ENCODE measurements at regions not wholly inside any gene's neighbourhood (a gene's known extent, or its start where the extent isn't known, plus 50 kb on each side); places are given as distances from the start of the nearest gene placed in this dataset.
"Not testable (repeated sequence)": the region's sequence is repeated elsewhere in the genome, so short reads cannot be mapped to it uniquely, and the experiment has no call there.

DNA sequence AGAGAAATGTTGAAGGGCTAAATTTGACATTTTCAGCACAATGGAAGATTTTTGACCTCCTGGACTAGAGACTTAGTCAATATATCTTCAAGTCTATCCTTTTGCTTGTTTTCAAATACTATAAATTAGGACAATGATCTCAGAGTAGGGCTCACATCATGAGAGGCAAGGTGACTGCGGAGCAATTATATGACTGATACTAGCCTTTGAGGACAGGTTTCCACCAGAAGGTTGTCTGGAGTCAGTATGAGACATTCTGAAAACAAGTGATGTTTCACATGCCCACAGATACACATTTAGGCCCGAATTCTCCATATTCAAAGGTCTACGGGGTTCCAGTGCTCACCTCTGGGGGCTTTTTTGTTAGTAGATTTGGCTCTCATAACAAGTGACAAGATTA lies 142.3 kb upstream of the SAMSN1 start:
- DNase-seq (ENCODE audit: extremely low read depth in 1 of 2, low read depth in 1 of 2): no peak

DNA sequence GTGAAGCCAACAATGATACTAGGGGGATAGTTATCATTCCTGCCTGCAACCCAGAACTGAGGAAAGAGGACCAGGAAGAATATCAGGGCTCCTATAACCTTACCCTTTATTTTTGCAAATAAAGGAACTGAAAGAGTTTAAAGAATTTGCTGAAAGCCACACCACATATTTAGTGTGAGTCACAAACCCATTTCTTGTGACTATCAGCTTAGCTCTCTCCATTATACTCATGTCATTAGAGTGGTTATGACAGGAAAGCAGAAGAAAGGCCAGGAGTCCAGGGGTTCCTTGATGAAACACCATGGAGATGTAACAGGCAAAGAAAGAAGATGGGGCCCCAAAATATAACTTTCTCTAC lies 141.1 kb upstream of the SAMSN1 start:
- no peak for DNase-seq (ENCODE audit: extremely low read depth in 1 of 2, low read depth in 1 of 2)

DNA sequence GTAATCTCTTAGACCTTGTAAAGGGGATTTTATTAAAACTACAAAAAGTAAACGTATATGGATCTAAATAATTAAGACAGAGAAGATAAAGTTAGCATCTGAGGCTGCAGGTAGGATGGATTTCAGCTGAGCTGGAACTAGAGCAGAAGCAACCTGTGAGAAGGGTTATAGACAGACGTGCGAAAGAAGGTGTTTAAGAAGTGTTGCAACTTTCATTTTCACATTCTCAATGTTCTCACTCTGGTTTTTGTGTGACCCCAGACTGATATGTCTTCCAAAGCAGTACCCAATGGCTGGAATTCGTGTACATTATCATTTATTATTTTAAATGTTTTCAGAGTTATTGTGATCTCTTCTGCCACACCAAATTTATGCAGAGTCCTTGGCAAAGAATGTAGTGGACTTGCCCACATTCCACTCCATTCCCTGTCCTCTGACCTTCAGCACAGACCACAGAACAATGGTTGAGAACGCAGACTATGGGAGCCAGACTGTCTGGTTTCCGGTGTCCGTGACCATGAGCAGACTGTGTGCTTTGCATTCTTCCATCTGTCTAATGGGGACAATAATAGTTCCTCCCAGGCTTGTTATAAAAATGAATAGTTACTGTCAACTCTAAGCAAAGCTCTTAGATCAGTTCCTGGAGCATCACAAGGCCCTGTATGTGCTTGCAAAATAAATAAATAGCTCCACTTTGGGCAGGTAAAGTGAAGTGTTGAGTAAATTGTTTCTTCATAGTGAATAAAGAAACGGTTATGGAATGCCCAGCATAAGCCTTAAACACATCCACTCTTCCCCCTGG lies 140.6 kb upstream of the SAMSN1 start:
- DNase-seq (ENCODE audit: extremely low read depth in 1 of 2, low read depth in 1 of 2): no peak

DNA sequence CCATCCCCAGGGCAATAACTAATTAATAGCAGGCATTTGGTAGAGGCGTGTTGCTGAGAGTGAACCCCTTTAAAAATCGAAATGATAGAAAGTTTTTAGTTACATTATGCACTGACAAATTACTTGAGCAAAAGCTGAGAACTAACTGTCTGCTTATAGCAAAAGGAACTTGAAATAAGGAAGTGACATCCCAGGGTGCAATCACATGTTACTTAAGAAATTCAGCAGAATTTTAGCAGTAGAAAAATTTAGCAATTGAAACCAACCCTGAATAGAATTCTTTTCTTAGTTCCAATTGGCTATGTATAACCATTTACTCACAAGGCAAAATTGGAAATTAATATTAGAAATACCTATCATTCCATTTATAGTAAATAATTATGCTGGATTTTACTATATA lies 139.5 kb upstream of the SAMSN1 start:
- DNase-seq (ENCODE audit: extremely low read depth in 1 of 2, low read depth in 1 of 2): no peak

DNA sequence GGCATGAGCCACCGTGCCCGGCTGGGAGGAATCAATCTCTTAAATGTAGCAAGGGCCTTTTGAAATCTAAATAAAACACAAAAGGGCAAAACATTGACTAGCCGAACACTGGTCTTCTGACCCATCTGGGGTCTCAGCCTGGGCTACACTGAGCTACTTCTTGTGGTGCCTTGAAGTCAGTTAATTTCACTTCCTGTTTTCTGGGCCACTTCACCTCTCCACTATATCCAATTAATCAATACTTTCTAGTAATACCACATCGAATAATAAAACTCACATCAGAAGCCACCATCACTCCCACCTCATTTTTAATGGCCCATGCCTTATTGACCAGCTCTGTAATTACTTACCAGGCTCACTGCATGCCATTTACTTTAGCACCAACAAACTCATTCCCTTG lies 138.0 kb upstream of the SAMSN1 start:
- no peak for DNase-seq (ENCODE audit: extremely low read depth in 1 of 2, low read depth in 1 of 2)

DNA sequence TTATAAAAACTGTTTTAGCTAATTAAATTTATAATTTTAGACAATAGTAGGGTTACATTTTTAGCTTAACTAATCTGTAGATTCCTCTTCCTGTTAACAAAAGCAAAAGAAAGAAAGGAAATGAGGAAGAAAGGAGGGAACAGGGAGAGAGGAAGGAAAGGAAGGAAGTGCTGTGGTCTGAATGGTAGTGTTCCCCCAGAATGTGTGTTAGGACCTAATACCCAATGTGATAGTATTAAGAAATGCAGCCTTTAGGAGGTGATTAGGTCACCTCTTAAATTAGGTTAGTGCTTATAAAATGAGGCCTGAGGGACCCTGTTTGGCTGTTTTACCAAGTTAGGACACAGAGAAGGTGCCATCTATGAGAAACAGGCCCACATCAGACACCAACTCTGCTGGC lies 136.9 kb upstream of the SAMSN1 start:
- DNase-seq (ENCODE audit: extremely low read depth in 1 of 2, low read depth in 1 of 2): no peak

DNA sequence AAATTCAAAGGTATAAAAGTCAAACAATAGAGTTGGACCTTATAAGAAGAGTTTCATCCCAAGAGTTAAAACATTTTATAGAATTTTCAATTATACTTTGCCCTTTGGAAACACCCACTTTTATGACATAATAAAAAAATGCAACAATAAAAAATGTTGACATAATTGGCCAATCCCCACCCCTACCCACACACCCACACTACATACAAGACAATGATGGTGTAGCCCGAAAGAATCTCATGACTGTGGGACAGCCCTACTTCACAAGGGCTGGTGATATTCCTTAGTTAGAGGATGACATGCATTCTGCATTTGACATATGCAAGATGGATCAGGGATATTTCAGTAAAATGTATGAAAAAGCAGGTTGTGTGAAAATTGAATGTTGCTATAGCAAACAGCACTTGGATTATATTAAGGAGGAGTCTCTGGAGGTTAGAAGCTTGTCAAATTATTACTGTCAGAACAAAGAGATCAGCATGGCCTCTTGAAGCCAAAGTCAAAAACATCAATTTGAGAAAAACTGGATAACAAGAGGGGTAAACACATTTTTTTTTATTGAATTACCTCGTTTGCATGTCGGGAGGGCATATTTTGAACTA lies 133.0 kb upstream of the SAMSN1 start:
- no peak for DNase-seq (ENCODE audit: extremely low read depth in 1 of 2, low read depth in 1 of 2)

DNA sequence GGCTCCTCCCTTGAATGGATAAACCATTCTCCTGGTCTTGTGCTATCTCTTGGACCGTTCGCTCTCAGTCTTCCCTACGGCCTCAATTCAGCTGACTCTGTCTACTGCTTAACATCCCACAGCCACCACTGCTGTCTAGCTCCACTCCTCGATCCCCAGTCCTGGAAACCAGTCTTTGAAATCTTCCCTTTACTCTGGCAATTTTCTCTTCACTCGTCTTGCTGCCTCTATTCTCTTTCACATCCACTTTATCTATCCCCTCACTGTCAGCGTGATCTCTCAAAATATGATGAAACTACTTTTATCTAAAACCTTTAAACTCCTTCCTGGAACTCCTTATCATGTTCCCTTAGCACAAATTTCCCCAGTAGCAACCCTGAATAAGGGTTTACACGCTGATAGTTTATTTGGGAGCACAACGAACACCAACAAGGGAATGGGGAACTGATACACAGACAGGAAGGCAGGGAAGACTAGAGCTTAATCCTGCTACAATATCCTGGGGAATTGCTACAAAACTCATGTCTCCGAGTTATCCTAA lies 131.6 kb upstream of the SAMSN1 start:
- DNase-seq (ENCODE audit: extremely low read depth in 1 of 2, low read depth in 1 of 2): no peak

DNA sequence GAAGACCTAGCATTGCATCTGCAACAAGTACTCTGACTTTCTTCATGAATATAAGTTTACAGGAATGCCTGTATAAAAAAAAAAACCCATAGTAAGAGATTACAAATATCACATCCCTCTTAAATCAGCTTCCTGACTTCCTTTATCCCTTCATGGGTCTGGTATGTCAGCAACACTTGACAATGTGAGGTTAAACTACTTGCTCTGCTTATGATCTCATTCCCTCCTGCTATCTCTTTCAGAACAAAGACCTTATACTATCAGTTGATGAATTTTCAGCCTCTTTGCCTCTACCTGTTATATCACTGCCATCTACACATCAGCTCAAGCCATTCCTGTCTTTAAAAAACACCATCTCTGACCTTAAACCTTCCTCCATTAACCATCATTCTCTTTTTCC lies 130.9 kb upstream of the SAMSN1 start:
- no peak for DNase-seq (ENCODE audit: extremely low read depth in 1 of 2, low read depth in 1 of 2)

DNA sequence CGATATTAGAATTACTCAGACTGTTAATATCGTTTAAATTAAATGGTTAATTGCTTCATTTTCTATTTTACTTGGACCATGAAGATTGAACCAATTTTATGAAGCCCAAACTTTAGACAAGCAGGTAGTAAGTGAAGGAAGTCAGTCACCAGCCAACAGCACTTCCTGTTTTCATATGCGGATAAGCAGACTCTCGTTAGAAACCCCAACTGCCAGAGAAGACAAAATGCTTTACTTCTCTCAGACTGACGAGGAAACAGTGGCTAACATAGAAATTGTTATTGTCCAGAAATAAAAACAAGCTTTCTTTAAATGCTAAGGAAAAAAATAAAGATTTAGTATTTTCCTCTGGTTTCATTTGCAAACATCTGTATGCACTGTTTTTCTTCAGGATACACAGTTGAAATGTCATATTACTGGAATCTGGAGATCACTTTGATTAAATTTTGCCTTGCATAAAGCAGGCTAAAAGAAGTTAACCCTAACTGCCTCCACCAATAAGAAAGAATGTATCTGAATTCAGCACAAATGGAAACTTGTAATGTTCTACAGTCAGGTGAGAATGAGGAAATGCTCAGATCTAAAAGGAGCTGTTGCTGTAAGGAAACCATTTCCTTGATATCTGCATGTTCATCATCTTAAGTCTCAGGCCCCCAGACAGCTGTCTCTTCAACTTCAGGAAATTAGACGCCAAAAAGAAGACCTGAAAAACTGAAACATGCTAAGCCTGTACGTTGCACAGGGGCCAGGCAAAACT lies 129.8 kb upstream of the SAMSN1 start:
- no peak for DNase-seq (ENCODE audit: extremely low read depth in 1 of 2, low read depth in 1 of 2)

DNA sequence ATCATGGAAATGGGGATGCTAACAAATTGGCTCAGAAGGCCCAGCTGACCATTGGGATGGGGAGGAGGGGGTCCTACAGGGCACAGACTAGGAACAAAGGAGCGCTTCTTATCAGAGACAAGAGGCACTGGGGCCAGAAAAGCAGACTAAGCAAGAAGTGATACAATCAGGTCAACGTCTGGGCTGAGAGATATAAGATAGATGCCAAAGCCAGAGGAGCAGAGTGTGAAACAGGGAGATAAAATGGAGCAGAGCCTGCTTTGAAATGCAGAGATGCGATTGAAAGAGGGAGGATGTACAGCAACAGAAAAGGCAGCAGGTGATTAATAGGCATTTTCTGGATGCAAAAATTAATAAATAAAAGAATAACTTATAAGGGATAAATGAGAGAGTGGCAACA lies 127.5 kb upstream of the SAMSN1 start:
- no peak for DNase-seq (ENCODE audit: extremely low read depth in 1 of 2, low read depth in 1 of 2)

DNA sequence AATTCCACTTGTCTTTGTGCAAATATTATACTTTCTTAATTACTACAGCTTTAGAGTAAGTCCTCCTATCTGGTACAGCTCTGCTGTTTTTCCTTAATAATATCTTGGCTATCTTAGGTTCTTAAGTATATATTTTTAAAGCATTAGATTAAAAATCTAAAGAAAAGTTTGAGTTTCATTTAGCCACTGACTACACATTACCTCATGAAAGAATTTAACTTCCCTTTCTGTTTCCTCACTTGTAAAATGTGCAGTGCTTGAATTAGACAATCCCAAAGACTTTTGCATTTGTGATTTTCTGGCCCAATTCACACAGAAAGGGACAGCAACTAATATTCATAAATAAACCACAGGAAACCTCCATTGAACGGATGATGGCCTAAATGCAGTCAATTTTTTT lies 126.4 kb upstream of the SAMSN1 start:
- DNase-seq (ENCODE audit: extremely low read depth in 1 of 2, low read depth in 1 of 2): no peak

DNA sequence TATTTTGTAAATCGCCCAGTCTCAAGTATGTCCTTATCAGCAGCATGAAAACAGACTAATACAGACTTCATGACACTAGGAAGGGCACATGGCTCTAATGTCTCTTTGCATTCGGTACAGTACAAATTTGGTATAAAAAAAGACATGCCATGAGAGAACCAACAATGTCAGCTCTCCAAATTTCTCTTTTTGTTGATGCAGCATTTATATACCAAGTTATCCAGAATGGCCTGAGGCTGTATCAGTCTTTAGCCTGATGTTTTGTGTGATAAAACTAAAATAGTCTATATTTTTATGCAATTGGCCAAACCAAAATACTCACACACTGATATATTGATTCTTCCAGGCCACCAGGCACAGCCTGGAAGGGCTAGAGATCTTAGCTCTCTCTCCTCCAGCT lies 124.3 kb upstream of the SAMSN1 start:
- no peak for DNase-seq (ENCODE audit: extremely low read depth in 1 of 2, low read depth in 1 of 2)

DNA sequence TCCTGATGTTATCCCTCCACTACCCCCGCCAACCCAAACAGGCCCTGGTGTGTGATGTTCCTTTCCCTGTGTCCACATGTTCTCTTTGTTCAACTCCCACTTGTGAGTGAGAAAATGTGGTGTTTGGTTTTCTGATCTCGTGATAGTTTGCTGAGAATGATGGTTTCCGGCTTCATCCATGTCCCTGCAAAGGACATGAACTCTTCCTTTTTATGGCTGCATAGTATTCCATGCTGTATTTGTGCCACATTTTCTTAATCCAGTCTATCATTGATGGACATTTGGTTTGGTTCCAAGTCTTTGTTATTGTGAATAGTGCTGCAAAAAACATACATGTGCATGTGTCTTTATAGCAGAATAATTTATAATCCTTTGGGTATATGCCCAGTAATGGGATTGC lies 123.0 kb upstream of the SAMSN1 start:
- DNase-seq (ENCODE audit: extremely low read depth in 1 of 2, low read depth in 1 of 2): not testable (repeated sequence)

DNA sequence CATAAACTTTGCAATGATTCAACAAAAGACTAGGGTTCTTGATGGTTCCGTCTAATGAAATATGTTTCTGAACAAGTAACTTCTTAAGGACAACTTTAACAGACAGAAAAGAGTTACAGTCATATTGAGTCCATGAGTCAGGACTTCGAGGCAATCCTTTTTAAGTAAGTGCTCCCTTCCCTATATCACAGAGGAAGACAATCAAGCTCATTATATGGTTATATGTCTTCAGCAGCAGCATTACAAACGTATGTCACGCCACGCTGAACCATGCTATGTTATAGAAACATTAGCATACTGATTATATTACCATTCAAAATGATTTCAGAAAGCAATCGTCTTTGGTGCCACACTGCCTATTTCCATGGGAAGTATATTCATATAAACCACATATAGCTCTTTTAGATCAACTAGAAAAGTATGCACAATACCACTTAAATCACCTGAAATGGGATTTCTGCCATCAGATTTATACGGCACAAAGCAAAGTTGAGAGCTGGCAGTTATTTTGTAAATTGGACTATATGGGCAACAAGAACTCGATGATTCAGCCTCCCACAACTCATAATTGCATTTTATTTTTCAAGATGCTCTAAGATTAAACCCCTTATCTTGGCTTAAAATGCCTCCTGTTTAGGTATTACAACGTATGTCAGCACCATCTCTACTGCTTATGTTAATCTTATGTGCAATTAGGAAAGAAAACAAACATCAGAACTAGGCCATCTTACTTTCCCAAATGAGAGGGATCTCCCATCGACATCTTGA lies 111.3 kb upstream of the SAMSN1 start:
- no peak for DNase-seq (ENCODE audit: extremely low read depth in 1 of 2, low read depth in 1 of 2)

DNA sequence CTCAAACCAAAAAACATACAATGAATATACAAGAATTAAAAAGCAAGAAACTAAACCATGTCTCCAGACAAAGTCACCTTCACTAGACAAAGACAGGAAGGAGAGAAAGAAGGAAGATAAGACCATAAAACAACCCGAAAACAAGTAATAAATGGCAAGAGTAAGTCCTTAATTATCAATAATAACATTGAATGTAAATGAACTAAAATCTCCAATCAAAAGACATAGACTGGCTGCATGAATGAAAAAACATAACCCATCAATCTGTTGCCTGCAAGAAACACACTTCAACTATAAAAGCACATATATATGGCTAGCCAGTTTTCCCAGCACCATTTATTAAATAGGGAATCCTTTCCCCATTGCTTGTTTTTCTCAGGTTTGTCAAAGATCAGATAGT lies 100.8 kb upstream of the SAMSN1 start:
- no peak for DNase-seq (ENCODE audit: extremely low read depth in 1 of 2, low read depth in 1 of 2)

DNA sequence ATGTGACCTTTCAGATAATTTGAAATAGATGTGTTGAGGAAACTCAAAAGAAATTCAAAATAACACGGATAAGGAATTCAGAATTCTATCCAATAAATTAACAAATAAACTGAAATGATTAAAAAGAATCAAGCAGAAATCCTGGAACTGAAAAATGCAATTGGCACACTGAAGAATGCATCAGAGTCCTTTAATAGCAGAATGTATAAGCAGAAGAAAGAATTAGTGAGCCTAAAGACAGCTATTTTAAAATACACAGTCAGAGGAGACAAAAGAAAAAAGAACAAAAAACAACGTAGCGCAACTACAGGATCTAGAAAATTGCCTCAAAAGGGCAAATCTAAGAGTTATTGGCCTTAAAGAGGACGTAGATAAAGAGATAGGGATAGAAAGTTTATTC lies 99.6 kb upstream of the SAMSN1 start:
- DNase-seq (ENCODE audit: extremely low read depth in 1 of 2, low read depth in 1 of 2): no peak

DNA sequence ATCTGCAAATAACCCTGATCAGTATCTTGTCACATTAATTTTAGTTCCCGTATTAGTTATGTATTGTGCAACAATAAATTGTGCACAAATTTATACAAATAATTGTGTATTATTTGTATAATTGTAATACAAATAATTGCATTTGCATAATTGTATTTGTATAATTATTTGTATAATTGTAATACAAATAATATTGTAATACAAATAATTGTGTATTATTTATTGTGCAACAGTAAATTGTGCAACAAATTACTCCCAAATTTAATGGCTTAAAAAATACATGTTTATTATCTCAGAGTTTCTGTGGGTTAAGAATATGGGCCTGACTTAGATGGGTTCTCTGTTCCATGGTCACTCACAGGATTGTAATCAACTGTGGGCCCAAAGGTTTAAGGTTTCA lies 86.2 kb upstream of the SAMSN1 start:
- DNase-seq (ENCODE audit: extremely low read depth in 1 of 2, low read depth in 1 of 2): no peak

DNA sequence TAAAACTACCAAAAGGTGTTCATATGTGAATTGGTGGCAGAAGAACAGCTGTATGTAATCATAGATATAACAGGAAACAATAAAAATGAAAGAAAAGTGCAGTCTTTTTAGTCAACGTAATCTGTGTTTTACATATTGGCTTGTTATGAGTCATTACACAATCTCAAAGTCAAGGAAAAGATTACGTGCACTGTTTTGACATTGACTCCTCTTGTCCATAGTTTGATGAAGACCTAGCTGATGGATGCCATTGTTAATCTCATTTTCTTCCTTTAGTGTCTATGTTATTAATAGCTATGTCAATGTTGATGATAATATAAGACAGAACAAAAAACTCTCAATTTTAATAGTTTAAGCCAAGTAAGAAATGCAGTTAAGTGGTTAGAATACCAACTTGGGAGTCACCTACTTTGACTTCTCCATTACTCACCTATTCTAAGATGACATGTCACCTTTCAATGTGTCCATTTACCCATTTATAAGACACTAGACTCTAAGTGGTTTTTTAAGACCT lies 84.5 kb upstream of the SAMSN1 start:
- no peak for DNase-seq (ENCODE audit: extremely low read depth in 1 of 2, low read depth in 1 of 2)

DNA sequence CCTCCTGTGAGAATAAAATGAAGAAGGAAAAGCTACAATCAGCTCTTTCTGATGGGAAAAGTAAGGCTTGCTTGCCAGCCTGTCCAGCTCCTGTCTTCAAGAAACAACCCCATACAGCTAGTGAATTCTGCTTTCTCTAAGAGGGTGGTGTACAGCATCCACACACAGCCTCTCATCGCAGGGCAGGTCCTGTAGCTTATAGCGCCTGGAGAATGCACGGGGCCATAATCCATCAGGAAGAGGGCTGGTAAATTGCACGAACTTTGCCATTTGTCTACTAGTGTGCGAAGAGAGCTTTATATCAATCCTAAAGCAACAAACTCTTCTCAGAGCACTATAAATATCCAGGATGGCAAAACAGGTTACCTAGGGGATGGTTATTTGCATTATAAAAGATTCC lies 83.3 kb upstream of the SAMSN1 start:
- no peak for DNase-seq (ENCODE audit: extremely low read depth in 1 of 2, low read depth in 1 of 2)

DNA sequence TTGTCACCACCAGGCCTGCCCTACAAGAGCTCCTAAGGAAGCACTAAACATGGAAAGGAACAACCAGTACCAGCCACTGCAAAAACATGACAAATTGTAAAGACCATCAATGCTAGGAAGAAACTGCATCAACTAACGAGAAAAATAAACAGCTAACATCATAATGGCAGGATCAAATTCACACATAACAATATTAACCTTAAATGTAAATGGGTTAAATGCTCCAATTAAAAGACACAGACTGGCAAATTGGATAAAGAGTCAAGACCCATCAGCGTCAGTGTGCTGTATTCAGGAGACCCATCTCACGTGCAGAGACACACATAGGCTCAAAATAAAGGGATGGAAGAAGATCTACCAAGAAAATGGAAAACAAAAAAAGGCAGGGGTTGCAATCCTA lies 77.0 kb upstream of the SAMSN1 start:
- DNase-seq (ENCODE audit: extremely low read depth in 1 of 2, low read depth in 1 of 2): not testable (repeated sequence)
